HG02884 (cell line): ENCODE measurements at regions not wholly inside any gene's neighbourhood (a gene's known extent, or its start where the extent isn't known, plus 50 kb on each side); places are given as distances from the start of the nearest gene placed in this dataset.
"Not testable (repeated sequence)": the region's sequence is repeated elsewhere in the genome, so short reads cannot be mapped to it uniquely, and the experiment has no call there.

ENCODE experiments used
- ATAC-seq: cut with Tn5 transposase; IDR thresholded peaks from one replicate; pipeline ENCODE4 v1.9.1; 2021; ENCODE audit warnings: mild to moderate bottlenecking, moderate library complexity; ENCODE audit not compliant: unreplicated experiment

DNA sequence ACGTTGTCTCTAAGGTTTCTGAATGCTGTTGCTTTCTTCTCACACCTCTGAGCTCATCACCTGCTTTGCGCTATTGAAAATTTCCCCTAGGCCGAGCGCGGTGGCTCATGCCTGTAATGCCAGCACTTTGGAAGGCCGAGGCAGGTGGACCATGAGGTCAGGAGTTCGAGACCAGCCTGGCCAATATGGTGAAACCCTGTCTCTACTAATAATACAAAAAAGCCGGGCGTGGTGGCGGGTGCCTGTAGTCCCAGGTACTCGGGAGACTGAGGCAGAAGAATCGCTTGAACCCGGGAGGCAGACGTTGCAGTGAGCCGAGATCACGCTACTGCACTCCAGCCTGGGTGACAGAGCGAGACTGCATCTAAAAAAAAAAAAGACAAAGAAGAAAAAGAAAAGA lies 422.0 kb upstream of the DPH6 start:
- not testable (repeated sequence) for ATAC-seq

- no peak for ATAC-seq
Observed at GRCh38 chr15:35973029-35973428, 427.1 kb upstream of the DPH6 start.

GRCh38 chr15:35974052-35974451 lies 428.1 kb upstream of the DPH6 start:
- no peak for ATAC-seq

- ATAC-seq, result no peak
Observed at GRCh38 chr15:35975941-35976340, 430.0 kb upstream of the DPH6 start.

DNA sequence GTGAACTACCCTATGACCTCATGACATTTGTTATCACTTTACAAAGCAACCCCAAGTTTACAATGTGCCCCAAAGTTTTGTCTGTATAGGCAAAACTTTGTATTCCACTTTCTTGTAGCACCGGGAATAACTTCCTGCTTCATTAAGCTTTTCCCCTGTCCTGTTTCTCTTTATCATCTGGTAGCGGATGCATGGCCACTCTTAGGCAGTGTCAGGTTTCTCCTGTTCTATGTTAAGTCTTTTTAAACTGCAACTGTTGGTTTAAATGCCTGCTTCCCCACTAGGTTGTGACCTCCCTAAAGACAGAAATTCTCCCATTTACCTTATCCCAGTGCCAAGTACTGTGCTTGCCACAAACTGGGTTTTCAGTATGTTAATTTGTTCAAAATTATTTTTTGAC lies 433.6 kb upstream of the DPH6 start:
- ATAC-seq, result no peak

DNA sequence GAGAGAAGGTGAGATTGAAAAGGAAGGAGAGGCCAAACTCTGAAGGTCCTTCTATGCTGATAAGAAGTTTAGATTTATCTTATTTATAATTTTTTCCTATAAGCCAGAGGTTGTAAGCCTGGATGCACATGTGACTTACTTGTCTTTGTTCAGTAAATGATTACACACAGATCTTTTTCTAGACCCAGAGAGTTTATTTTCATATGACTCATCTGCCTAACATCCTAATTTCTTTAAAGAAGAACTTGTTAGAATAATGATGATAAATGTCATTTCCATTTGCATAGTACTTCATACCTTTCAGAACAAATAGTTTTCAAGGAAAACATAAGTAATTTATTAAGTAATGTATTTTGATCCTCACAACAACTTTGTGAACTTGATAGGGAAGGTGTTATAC lies 434.8 kb upstream of the DPH6 start:
- no peak for ATAC-seq

DNA sequence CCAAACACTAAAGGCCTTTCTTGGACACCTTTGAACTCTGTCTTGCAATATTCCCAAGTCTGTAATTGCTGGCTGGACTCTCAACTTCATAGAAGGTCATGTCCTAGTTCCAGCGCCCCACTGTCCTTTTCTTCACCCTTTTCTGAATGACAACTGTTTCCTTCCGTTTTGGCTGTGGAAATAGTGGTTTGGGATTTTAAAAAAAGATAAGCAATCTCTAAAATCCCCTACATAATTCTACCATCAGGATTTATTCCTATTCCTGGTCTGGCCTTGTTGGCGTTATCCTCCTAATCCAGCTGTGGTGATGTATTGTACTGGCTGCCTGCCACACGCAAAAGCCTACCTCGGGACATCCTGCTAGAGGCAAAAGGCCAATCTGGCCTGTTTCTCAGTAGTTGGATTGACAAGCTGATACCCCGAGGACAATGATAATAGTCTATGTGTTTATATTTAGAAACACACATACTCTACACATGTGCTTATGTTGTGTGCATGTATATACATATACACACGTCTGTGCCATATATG lies 440.3 kb upstream of the DPH6 start:
- ATAC-seq, result no peak

- no peak for ATAC-seq
Observed at GRCh38 chr15:35987056-35987455, 441.1 kb upstream of the DPH6 start.

GRCh38 chr15:35991386-35991785 lies 445.4 kb upstream of the DPH6 start:
- no peak for ATAC-seq

- no peak for ATAC-seq
Observed at GRCh38 chr15:35992791-35993190, 446.8 kb upstream of the DPH6 start.

DNA sequence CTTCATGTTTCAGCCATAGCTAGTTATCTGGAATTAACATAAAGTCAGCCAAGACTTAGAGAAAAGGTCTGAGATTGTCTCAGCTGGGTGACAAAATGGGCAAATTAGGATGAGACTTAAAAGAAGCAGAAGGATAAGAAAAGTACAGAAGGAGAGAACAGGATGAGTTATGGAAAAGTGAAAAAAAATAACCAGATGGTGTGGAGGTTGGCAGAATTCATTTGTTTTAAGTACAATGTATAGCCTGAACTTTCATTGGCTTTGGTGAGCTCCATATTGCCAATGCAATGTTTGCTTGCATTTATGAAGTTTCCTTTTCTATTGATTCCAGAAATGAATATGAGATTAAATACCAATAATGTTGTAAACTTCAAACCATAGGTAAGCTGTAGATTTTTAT lies 447.2 kb upstream of the DPH6 start:
- no peak for ATAC-seq

DNA sequence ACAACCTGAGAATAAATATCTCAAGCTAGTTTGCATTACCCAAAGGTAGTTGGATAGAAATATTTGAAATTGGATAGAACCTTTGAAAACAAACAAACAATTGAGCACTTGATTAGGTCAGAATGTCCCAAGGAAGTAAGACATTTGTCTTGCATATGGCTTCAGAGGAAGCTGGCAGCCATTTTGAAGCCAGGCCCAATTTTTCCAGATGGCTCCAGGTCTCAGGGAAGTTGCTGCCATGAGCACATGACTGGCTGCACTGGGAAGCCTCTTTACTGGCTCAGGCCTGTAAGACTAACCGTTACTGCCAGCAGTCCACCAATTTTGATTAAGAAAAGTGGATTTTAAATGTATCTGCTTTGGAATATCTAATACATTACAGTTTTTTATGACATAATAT lies 448.9 kb upstream of the DPH6 start:
- ATAC-seq, result no peak

DNA sequence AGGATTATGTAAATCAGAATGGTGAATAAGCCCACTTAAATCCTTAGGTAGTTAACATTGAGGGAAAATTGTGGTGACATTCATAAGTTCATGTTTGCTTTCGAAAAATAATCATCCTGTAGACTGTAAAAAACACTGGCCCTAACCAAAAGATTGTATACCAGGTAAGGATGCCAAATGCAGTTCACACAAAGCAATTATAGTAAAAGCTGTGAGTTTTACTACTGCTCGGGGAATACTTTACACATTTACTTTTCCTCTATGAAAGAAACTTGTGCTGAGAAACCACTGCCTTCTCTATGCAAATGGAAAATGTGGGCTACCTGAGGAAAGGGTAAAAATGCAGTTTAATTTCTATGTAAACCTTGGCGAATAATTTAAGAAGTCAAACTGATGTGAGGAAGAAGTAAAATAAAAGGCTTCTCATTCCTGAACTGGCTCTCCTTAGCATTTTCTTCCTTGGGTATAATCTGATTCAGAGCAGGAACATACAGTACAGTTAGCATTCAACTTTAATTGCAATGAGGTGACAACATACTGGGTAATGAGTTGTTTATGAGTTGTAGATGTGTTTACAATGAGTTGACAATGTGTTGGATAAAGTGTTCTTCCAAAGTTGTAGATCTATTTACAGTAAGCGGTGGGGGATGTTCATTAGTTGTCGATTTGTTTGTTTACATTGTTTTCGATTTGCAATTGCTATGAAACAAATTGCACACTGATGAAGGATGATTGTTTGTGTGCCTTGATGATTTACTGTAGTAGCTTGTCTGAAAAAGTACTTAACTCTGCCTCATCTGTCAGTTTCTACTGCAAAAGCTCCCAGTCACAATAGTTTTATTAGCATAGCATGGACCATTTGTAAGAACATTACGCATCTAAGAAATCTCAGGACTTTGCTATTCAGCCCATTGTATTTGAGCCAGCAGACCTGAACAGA lies 453.0 kb upstream of the DPH6 start:
- no peak for ATAC-seq

DNA sequence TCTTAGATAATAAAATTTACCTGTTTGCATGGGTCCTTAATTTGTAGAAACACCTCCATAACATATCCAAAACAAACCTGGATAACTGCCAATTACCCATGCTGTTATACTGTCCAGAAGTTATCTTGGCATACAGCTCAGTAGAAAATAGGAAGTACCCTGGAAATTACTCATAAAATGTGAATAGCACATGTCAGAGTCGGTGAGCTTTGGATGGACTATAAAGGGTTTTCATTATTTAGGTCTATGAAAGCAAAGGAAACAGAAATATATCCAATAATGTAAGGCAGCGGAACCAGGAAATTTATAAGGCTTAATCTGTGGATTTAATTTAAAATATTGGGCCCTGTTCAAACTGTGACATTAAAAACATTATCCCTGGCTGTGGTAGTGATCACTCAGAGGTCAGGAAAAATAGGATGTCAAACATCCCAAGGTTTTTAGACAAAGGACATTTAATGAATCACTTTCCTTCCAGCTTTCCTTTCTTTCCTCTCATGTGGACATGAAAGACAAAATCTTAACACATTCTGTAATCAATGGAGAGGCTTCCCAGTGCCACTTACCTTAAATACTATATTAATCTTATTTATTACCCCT lies 459.0 kb upstream of the DPH6 start:
- no peak for ATAC-seq

DNA sequence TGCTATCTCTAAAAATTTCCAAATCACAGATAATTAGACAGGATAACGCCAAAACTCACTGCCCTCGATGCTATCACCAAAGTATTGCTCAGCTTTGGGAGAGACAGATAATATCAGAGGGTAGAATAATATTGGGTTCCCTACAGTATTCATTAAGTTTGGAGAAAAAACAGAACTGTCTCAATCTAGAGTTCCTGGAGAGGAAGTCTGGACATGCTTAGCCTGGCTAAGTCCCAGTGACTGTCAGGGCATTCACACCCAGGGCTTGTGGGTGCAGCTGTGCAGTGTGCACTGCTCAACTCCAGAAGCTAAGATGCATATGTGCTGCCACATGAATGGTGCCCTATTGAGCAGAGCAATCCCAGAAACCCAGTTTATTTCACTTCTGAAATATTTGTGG lies 459.6 kb upstream of the DPH6 start:
- ATAC-seq, result no peak

GRCh38 chr15:36007699-36008098 lies 461.7 kb upstream of the DPH6 start:
- no peak for ATAC-seq

- ATAC-seq, result no peak
Observed at GRCh38 chr15:36008719-36009118, 462.8 kb upstream of the DPH6 start.

DNA sequence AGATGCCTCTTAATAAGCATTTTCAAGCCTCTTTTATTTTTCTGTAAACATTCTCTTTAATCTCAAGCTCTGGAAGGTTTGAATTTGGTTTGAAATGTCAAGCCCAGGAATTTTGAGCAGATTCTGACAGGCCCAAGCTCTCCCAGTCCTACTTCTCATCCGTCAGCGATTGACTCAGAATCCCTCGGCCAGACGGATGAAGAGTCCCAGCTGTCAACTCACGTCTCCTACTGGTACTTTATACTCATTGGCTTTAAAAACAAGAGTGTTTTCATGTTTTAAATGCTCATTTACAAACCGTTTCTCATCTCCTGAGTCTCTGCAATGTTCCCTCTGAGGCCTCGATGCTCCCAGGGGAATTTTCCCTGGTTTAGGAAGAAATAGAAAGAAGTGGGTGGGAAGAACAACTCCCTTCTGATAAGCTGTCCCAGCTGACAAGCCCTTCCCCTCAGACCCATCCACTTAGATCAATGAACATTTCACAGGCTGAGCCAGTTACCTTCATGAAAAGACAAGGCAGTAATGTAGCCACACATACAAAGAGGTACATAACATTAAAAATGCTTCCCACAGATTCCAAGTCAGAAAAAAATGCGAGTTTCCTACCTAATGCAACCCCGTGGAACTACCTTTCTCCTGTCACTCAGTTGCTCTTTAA lies 478.2 kb upstream of the DPH6 start:
- no peak for ATAC-seq

DNA sequence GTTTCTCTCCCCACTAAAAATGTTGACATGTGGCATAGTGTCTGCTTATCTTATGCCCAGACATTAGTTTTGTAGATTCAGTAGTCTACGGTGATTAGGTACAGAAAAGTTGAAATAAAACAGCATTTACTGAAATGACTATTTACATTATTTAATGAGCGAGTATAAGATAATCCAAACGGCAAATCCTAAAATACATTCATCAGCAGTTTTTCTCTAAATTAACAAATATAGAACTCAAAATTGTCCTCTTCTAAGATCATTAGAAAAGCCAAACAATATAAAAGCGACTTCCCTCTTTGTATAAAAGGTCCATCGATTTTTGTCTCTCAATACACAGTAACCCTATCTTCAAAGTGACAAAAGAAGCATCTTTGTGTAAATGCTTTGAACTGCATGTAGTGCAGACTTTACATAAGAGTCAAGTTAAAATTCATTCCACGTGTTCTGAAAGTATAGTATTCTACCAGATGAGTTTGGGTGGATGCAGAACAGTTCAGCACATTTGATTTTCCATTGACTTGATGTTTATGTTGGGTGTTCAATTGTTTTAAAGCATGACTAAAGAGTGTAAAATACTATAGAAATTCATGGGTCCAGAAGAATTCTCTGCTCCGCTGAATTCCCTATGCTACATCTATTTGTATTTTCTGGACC lies 480.8 kb upstream of the DPH6 start:
- ATAC-seq, result no peak

DNA sequence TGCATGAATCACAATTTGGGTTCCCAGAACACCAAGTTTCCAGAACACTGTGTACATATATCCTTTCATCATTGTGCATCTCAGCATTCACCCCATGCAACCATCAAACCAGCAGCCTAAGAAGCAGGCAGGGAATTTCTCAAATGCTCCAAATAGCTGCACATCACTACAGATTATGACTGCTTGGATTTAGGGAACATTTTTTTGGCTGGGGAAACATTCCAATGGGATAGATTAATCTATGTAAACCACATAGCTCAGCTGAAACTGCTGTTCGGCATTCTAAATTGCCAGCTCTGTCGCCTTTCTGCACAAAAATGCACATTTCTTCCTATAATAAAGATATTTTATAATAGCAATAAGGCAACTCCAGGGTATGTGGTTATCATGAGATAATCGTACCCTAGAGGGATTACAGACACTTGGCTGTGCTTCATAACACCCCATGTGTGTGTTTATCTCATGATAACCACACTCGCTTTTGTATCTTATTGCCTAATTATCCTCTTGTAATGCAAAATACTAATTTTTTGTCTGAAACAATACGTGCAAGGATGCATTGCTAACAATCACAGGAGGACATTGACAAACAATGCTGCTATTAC lies 483.7 kb upstream of the DPH6 start:
- ATAC-seq, result no peak
